Loucy (cell line): ENCODE measurements at regions not wholly inside any gene's neighbourhood (a gene's known extent, or its start where the extent isn't known, plus 50 kb on each side); places are given as distances from the start of the nearest gene placed in this dataset.
"Not testable (repeated sequence)": the region's sequence is repeated elsewhere in the genome, so short reads cannot be mapped to it uniquely, and the experiment has no call there.

Experiments used
- H2AFZ ChIP-seq: fragments of 200-600 bp; sonication (generic); 2 replicates; pipeline ENCODE4 v1.6.0; 2016; ENCODE audit warnings: antibody characterized with exemption, mild to moderate bottlenecking, low read length, moderate library complexity
- H3F3A ChIP-seq: fragments of 200-600 bp; 2 replicates; pipeline ENCODE4 v1.6.0; 2016; ENCODE audit warnings: antibody characterized with exemption, low read depth, mild to moderate bottlenecking
- H3K27me3 ChIP-seq: fragments of 200-600 bp; sonication (generic); 2 replicates; pipeline ENCODE4 v1.6.1; 2014; ENCODE audit warnings: low read length, mild to moderate bottlenecking; ENCODE audit not compliant: insufficient read depth, poor library complexity, severe bottlenecking
- H3K36me3 ChIP-seq: fragments of 200-600 bp; sonication (generic); 2 replicates; pipeline ENCODE4 v1.6.1; 2016; ENCODE audit warnings: low read length; ENCODE audit not compliant: insufficient read depth
- H3K4me1 ChIP-seq: fragments of 200-600 bp; sonication (generic); 2 replicates; pipeline ENCODE4 v1.5.1; 2014; ENCODE audit warnings: low read length, mild to moderate bottlenecking; ENCODE audit not compliant: insufficient read depth, poor library complexity, severe bottlenecking
- H3K4me2 ChIP-seq: fragments of 200-600 bp; sonication (generic); 2 replicates; pipeline ENCODE4 v1.6.0; 2014; ENCODE audit warnings: antibody characterized with exemption, low read length, low read depth, mild to moderate bottlenecking; ENCODE audit not compliant: poor library complexity, severe bottlenecking
- H3K4me3 ChIP-seq: fragments of 200-600 bp; sonication (generic); 2 replicates; pipeline ENCODE4 v1.5.1; 2014; ENCODE audit warnings: low read length, mild to moderate bottlenecking, mixed read lengths; ENCODE audit not compliant: poor library complexity, severe bottlenecking
- H3K79me2 ChIP-seq: fragments of 200-600 bp; sonication (generic); 2 replicates; pipeline ENCODE4 v1.6.1; 2014; ENCODE audit warnings: low read length; ENCODE audit not compliant: insufficient read depth
- H3K9ac ChIP-seq: fragments of 200-600 bp; sonication (generic); 2 replicates; pipeline ENCODE4 v1.6.0; 2014; ENCODE audit warnings: mild to moderate bottlenecking, low read depth, low read length, moderate library complexity; ENCODE audit not compliant: poor library complexity, severe bottlenecking
- H3K9me2 ChIP-seq: fragments of 200-600 bp; sonication (generic); replicated peaks from 2 replicates; pipeline ENCODE4 v1.6.1; 2016; ENCODE audit warnings: low read depth, low read length, mixed read lengths
- H3K9me3 ChIP-seq: fragments of 200-600 bp; sonication (generic); 2 replicates; pipeline ENCODE4 v1.6.1; 2014; ENCODE audit warnings: mild to moderate bottlenecking, antibody characterized with exemption, low read length, low read depth; ENCODE audit not compliant: insufficient read depth
- H4K20me1 ChIP-seq: fragments of 200-600 bp; sonication (generic); 2 replicates; pipeline ENCODE4 v1.6.0; 2014; ENCODE audit warnings: antibody characterized with exemption, low read length, mild to moderate bottlenecking; ENCODE audit not compliant: insufficient read depth, poor library complexity, severe bottlenecking
- CTCF ChIP-seq: fragments of 200-600 bp; sonication (generic); conservative IDR thresholded peaks from 2 replicates; pipeline ENCODE4 v1.5.1; 2014; ENCODE audit warnings: mild to moderate bottlenecking, antibody characterized with exemption, low read length
- EZH2phosphoT487 ChIP-seq: fragments of 200-600 bp; IDR thresholded peaks from 2 replicates; pipeline ENCODE4 v1.6.1; 2018; ENCODE audit warnings: antibody characterized with exemption, mild to moderate bottlenecking, moderate library complexity, borderline replicate concordance

- no peaks in the 10 kb centered on the region for H4K20me1 ChIP-seq
- H3F3A ChIP-seq, result no peaks in the 10 kb centered on the region
- H3K27me3 ChIP-seq, result no peaks in the 10 kb centered on the region
- H3K9me2 ChIP-seq, result no peaks in the 10 kb centered on the region
- TF ChIP-seq CTCF (no peak), EZH2phosphoT487 (no peak)
- H3K79me2 ChIP-seq, result no peaks in the 10 kb centered on the region
- no peaks in the 10 kb centered on the region for H3K36me3 ChIP-seq
- no peaks in the 10 kb centered on the region for H3K9me3 ChIP-seq
- no peak overlapping the region for H2AFZ ChIP-seq
- no peaks in the 10 kb centered on the region for H3K4me1 ChIP-seq
- no peak overlapping the region for H3K9ac ChIP-seq
- H3K4me3 ChIP-seq, result no peak overlapping the region
- H3K4me2 ChIP-seq, result no peak overlapping the region
Observed at GRCh38 chr16:8032406-8032805, 557.9 kb downstream of the TMEM114 start.

GRCh38 chr16:8030004-8030403 lies 560.3 kb downstream of the TMEM114 start:
- H3K27me3 ChIP-seq, H3K4me1 ChIP-seq, H3K9me2 ChIP-seq, H3K4me3 ChIP-seq, H3K4me2 ChIP-seq, H4K20me1 ChIP-seq, H3F3A ChIP-seq, H3K9me3 ChIP-seq, H3K9ac ChIP-seq, H2AFZ ChIP-seq, H3K79me2 ChIP-seq, H3K36me3 ChIP-seq: not testable (repeated sequence)

DNA sequence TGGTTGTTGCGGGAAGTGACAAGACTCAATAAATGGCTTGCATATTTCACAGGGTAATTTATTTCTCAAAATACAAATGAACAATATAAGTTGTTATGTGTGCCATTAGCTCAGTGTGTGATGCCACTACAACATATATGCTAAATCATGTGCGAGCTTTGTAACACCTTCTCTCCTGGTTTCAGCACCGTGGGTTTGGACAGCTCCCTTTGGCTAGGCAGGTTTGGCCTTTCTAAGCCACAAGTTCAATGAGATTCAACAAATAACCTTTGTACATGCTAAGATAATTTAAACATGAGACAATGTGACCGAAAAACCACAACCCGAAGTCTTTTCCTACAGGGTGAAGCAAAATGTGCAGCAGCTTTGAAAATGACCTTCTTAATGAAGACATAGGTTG lies 563.9 kb downstream of the TMEM114 start:
- no peaks in the 10 kb centered on the region for H3F3A ChIP-seq

More for the DNA sequence above, 563.9 kb downstream of the TMEM114 start:
- no peaks in the 10 kb centered on the region for H3K9me3 ChIP-seq
- no peaks in the 10 kb centered on the region for H3K27me3 ChIP-seq
- H3K4me3 ChIP-seq, result no peak overlapping the region
- TF ChIP-seq EZH2phosphoT487, result no peak
- no peak for TF ChIP-seq CTCF
- H4K20me1 ChIP-seq, result no peaks in the 10 kb centered on the region
- no peaks in the 10 kb centered on the region for H3K79me2 ChIP-seq
- H3K36me3 ChIP-seq, result no peaks in the 10 kb centered on the region
- no peaks in the 10 kb centered on the region for H3K9me2 ChIP-seq
- no peak overlapping the region for H3K4me2 ChIP-seq
- H2AFZ ChIP-seq, result no peak overlapping the region
- no peaks in the 10 kb centered on the region for H3K4me1 ChIP-seq
- H3K9ac ChIP-seq, result no peak overlapping the region
